Activated CD8-positive, alpha-beta memory T cell treated with anti-CD3 and anti-CD28 coated beads, Interleukin-2, amount 10 ng/mL, durations not matched to agents 7 days and 5 days (primary cell): ENCODE measurements at regions not wholly inside any gene's neighbourhood (a gene's known extent, or its start where the extent isn't known, plus 50 kb on each side); places are given as distances from the start of the nearest gene placed in this dataset.
"Not testable (repeated sequence)": the region's sequence is repeated elsewhere in the genome, so short reads cannot be mapped to it uniquely, and the experiment has no call there.

Experiments
- ATAC-seq: fragments of 150-1000 bp; cut with Tn5 transposase; one replicate; pipeline ENCODE4 v1.10.0; 2021; ENCODE audit warnings: moderate library complexity
- CTCF ChIA-PET: fragments of 350-600 bp; sonication (Branson Sonifier 250); formaldehyde crosslinking; loops from one replicate; lab custom pipeline; 2021; ENCODE audit warnings: antibody characterized with exemption; lab: Charles Lee
- DNase-seq: peaks from one replicate; pipeline ENCODE4 v3.0.0-alpha.2; 2020
- H3K27ac Mint-ChIP-seq: one replicate; pipeline ENCODE4 v1.8.0; 2021; ENCODE audit warnings: mild to moderate bottlenecking, mixed read lengths
- H3K27me3 Mint-ChIP-seq: one replicate; pipeline ENCODE4 v1.8.0; 2021; ENCODE audit warnings: mixed read lengths
- H3K36me3 Mint-ChIP-seq: one replicate; pipeline ENCODE4 v1.8.0; 2021; ENCODE audit warnings: mild to moderate bottlenecking, mixed read lengths
- H3K4me1 Mint-ChIP-seq: one replicate; pipeline ENCODE4 v1.8.0; 2021; ENCODE audit warnings: mixed read lengths
- H3K4me3 Mint-ChIP-seq: one replicate; pipeline ENCODE4 v1.8.0; 2021; ENCODE audit warnings: mild to moderate bottlenecking, moderate library complexity, mixed read lengths
- H3K9me3 Mint-ChIP-seq: one replicate; pipeline ENCODE4 v1.8.0; 2022; ENCODE audit warnings: low read depth, mixed read lengths

GRCh38 chr6:139703780-139704179, 329.3 kb upstream of the CITED2 start:
- CTCF ChIA-PET: no interaction called here
- Mint-ChIP-seq H3K4me1 (no peaks in the 10 kb centered on the region), H3K36me3 (peaks cover 2% of the 10 kb centered on the region), H3K27ac (no peak overlapping the region), H3K9me3 (no peaks in the 10 kb centered on the region), H3K27me3 (no peaks in the 10 kb centered on the region), H3K4me3 (no peak overlapping the region)
- ATAC-seq (no peak), DNase-seq (no peak)

- CTCF ChIA-PET: no interaction called here
- Mint-ChIP-seq H3K36me3 (peaks cover 2% of the 10 kb centered on the region), H3K27ac (no peak overlapping the region), H3K27me3 (no peaks in the 10 kb centered on the region), H3K4me3 (no peak overlapping the region), H3K4me1 (no peaks in the 10 kb centered on the region), H3K9me3 (no peaks in the 10 kb centered on the region)
- ATAC-seq (no peak), DNase-seq (no peak)
Observed at GRCh38 chr6:139702706-139703105, 328.3 kb upstream of the CITED2 start.

GRCh38 chr6:139701695-139702094, 327.2 kb upstream of the CITED2 start:
- no peak overlapping the region for H3K27ac Mint-ChIP-seq
- H3K36me3 Mint-ChIP-seq: peaks cover 2% of the 10 kb centered on the region
- DNase-seq: no peak
- H3K9me3 Mint-ChIP-seq: no peaks in the 10 kb centered on the region
- CTCF ChIA-PET: no interaction called here
- H3K4me3 Mint-ChIP-seq: no peak overlapping the region
- H3K27me3 Mint-ChIP-seq: no peaks in the 10 kb centered on the region
- no peak for ATAC-seq
- H3K4me1 Mint-ChIP-seq: peaks cover 3% of the 10 kb centered on the region

GRCh38 chr6:139701003-139701402, 326.6 kb upstream of the CITED2 start:
- CTCF ChIA-PET: no interaction called here
- Mint-ChIP-seq H3K4me3 (no peak overlapping the region), H3K9me3 (no peaks in the 10 kb centered on the region), H3K27ac (no peak overlapping the region), H3K27me3 (no peaks in the 10 kb centered on the region), H3K36me3 (peaks cover 2% of the 10 kb centered on the region), H3K4me1 (peaks cover 4% of the 10 kb centered on the region)
- DNase-seq (no peak), ATAC-seq (no peak)

- Mint-ChIP-seq H3K4me1 (peaks cover 4% of the 10 kb centered on the region), H3K9me3 (no peaks in the 10 kb centered on the region), H3K36me3 (peaks cover 2% of the 10 kb centered on the region), H3K27ac (no peak overlapping the region), H3K4me3 (no peak overlapping the region), H3K27me3 (no peaks in the 10 kb centered on the region)
- CTCF ChIA-PET: no interaction called here
- ATAC-seq (no peak), DNase-seq (no peak)
Observed at GRCh38 chr6:139699911-139700310, 325.5 kb upstream of the CITED2 start.

GRCh38 chr6:139699335-139699734, 324.9 kb upstream of the CITED2 start:
- no peaks in the 10 kb centered on the region for H3K27me3 Mint-ChIP-seq
- H3K27ac Mint-ChIP-seq: no peak overlapping the region
- no peaks in the 10 kb centered on the region for H3K9me3 Mint-ChIP-seq
- CTCF ChIA-PET: no interaction called here
- no peak overlapping the region for H3K4me3 Mint-ChIP-seq
- peaks cover 4% of the 10 kb centered on the region for H3K4me1 Mint-ChIP-seq
- H3K36me3 Mint-ChIP-seq: peaks cover 2% of the 10 kb centered on the region
- DNase-seq (no peak), ATAC-seq (no peak)

- CTCF ChIA-PET: no interaction called here
- ATAC-seq: no peak
Observed at GRCh38 chr6:139698526-139699176, 324.2 kb upstream of the CITED2 start.

GRCh38 chr6:139697856-139698255, 323.4 kb upstream of the CITED2 start:
- H3K36me3 Mint-ChIP-seq, CTCF ChIA-PET, H3K4me1 Mint-ChIP-seq, H3K9me3 Mint-ChIP-seq, H3K27me3 Mint-ChIP-seq, H3K4me3 Mint-ChIP-seq, DNase-seq, H3K27ac Mint-ChIP-seq, ATAC-seq: not testable (repeated sequence)

More at GRCh38 chr6:139698526-139699176, 324.2 kb upstream of the CITED2 start:
- Mint-ChIP-seq H3K27ac (no peak overlapping the region), H3K4me3 (no peak overlapping the region), H3K9me3 (no peaks in the 10 kb centered on the region), H3K4me1 (peaks cover 4% of the 10 kb centered on the region), H3K27me3 (no peaks in the 10 kb centered on the region), H3K36me3 (peaks cover 2% of the 10 kb centered on the region)
- no peak for DNase-seq

GRCh38 chr6:139696991-139697390, 322.5 kb upstream of the CITED2 start:
- H3K27me3 Mint-ChIP-seq, ATAC-seq, H3K27ac Mint-ChIP-seq, H3K4me1 Mint-ChIP-seq, CTCF ChIA-PET, H3K36me3 Mint-ChIP-seq, H3K9me3 Mint-ChIP-seq: not testable (repeated sequence)
- peak overlapping the region; percentile 53 for H3K4me3 Mint-ChIP-seq
- DNase-seq: peak; percentile 41

GRCh38 chr6:139695361-139695760, 320.9 kb upstream of the CITED2 start:
- Mint-ChIP-seq H3K27ac (no peak overlapping the region), H3K27me3 (no peaks in the 10 kb centered on the region), H3K4me1 (peaks cover 4% of the 10 kb centered on the region), H3K9me3 (peaks cover 2% of the 10 kb centered on the region), H3K36me3 (peaks cover 2% of the 10 kb centered on the region), H3K4me3 (no peak overlapping the region)
- DNase-seq: no peak
- CTCF ChIA-PET: interaction anchor here (1.8 kb wide), 1 partner anchor 322 kb away, joined by 4 read pairs; no protein-coding TSS in a partner anchor
- ATAC-seq: no peak

- H3K4me1 Mint-ChIP-seq: peaks cover 4% of the 10 kb centered on the region
- CTCF ChIA-PET: interaction anchor here (1.8 kb wide), 1 partner anchor 321 kb away, joined by 4 read pairs; no protein-coding TSS in a partner anchor
- H3K27ac Mint-ChIP-seq: no peak overlapping the region
Observed at GRCh38 chr6:139693735-139694134, 319.3 kb upstream of the CITED2 start.

GRCh38 chr6:139690007-139690406, 315.6 kb upstream of the CITED2 start:
- no peak overlapping the region for H3K27ac Mint-ChIP-seq
- no peaks in the 10 kb centered on the region for H3K27me3 Mint-ChIP-seq
- no peak overlapping the region for H3K4me3 Mint-ChIP-seq
- CTCF ChIA-PET: no interaction called here
- H3K9me3 Mint-ChIP-seq: peaks cover 2% of the 10 kb centered on the region
- no peaks in the 10 kb centered on the region for H3K36me3 Mint-ChIP-seq
- ATAC-seq (no peak), DNase-seq (no peak)
- no peaks in the 10 kb centered on the region for H3K4me1 Mint-ChIP-seq

More at GRCh38 chr6:139693735-139694134, 319.3 kb upstream of the CITED2 start:
- no peak overlapping the region for H3K4me3 Mint-ChIP-seq
- DNase-seq (no peak), ATAC-seq (no peak)
- no peaks in the 10 kb centered on the region for H3K27me3 Mint-ChIP-seq
- peaks cover 2% of the 10 kb centered on the region for H3K9me3 Mint-ChIP-seq
- no peaks in the 10 kb centered on the region for H3K36me3 Mint-ChIP-seq

GRCh38 chr6:139687055-139687454, 312.6 kb upstream of the CITED2 start:
- H3K4me3 Mint-ChIP-seq: no peak overlapping the region
- peaks cover 2% of the 10 kb centered on the region for H3K9me3 Mint-ChIP-seq
- no peak overlapping the region for H3K27ac Mint-ChIP-seq
- CTCF ChIA-PET: no interaction called here
- DNase-seq: no peak
- no peaks in the 10 kb centered on the region for H3K36me3 Mint-ChIP-seq
- ATAC-seq: no peak
- H3K27me3 Mint-ChIP-seq: no peaks in the 10 kb centered on the region
- H3K4me1 Mint-ChIP-seq: no peaks in the 10 kb centered on the region

- ATAC-seq (no peak), DNase-seq (no peak)
- Mint-ChIP-seq H3K4me3 (no peak overlapping the region), H3K4me1 (no peaks in the 10 kb centered on the region), H3K36me3 (no peaks in the 10 kb centered on the region), H3K27me3 (no peaks in the 10 kb centered on the region), H3K9me3 (no peaks in the 10 kb centered on the region), H3K27ac (no peak overlapping the region)
- CTCF ChIA-PET: no interaction called here
Observed at GRCh38 chr6:139686308-139686707, 311.9 kb upstream of the CITED2 start.
